K562 (cell line): ENCODE measurements at regions not wholly inside any gene's neighbourhood (a gene's known extent, or its start where the extent isn't known, plus 50 kb on each side); places are given as distances from the start of the nearest gene placed in this dataset.

Experiments used
- ATAC-seq: fragments of 200-7000 bp; cut with Tn5 transposase; 3 replicates; pipeline ENCODE4 v1.9.1; 2020; ENCODE audit warnings: moderate library complexity
- BruUV-seq: library from RNA; stranded (reverse); fragments of 400-500 nt; replicated peaks from 2 replicates; lab custom pipeline; 2021; lab: Mats Ljungman, UMichigan
- CTCF ChIA-PET: fragments of 300-600 bp; formaldehyde crosslinking; extraction: SDS; loops from one replicate; lab custom pipeline; 2021; ENCODE audit warnings: low intra/inter-chr PET ratio; lab: Yijun Ruan, JAX
- POLR2A ChIA-PET: fragments of 300-600, 350-650 bp; sonication (Branson Sonifier 250); formaldehyde crosslinking; extraction: SDS; loops from one replicate; lab custom pipeline; 2021; ENCODE audit warnings: antibody characterized with exemption, inconsistent platforms; lab: Yijun Ruan, JAX
- DNase-seq, 4 experiments: peaks; one replicate each; pipeline versions ENCODE4 v3.0.0 to v3.0.0-alpha.2; 2011 to 2018; ENCODE audit warnings: low spot score in 3 of 4, mixed read lengths in 3 of 4; ENCODE audit errors: extremely low read depth in 1 of 4
- FAIRE-seq: peaks from 2 replicates; lab custom pipeline; 2011; peaks lifted over from hg19 to GRCh38; lab: Jason Lieb, UNC
- H2AFZ ChIP-seq: 2 replicates; pipeline ENCODE4 v1.6.0; 2011; ENCODE audit warnings: low read depth, low read length, control low read depth, inconsistent platforms
- H3K27ac ChIP-seq: fragments of 200-600 bp; 3 replicates; pipeline ENCODE4 v1.8.0; 2011; ENCODE audit warnings: low read depth, mild to moderate bottlenecking, control low read depth, inconsistent platforms, low read length, moderate library complexity, mixed read lengths; ENCODE audit errors: extremely low read depth
- H3K27me3 ChIP-seq, 2 experiments: fragments of 300-600 bp in 1 of 2; 2 replicates in 1 of 2; 3 replicates in 1 of 2; pipeline versions ENCODE4 v1.6.0 to v1.8.0; 2011; ENCODE audit warnings: inconsistent platforms in 2 of 2, low read length in 2 of 2, mild to moderate bottlenecking in 1 of 2, mixed read lengths in 1 of 2, moderate library complexity in 1 of 2; ENCODE audit not compliant: control insufficient read depth in 2 of 2, insufficient read depth in 2 of 2
- H3K36me3 ChIP-seq: fragments of 300-600 bp; 3 replicates; pipeline ENCODE4 v1.8.0; 2011; ENCODE audit warnings: mild to moderate bottlenecking, low read length, inconsistent platforms; ENCODE audit not compliant: control insufficient read depth, insufficient read depth
- H3K4me1 ChIP-seq, 2 experiments: fragments of 200-600 bp in 1 of 2; replicated peaks in 1 of 2; 2 replicates in 1 of 2; 3 replicates in 1 of 2; pipeline versions ENCODE4 v1.5.1 to v1.8.0; 2011; ENCODE audit warnings: inconsistent platforms in 2 of 2, low read length in 2 of 2, mild to moderate bottlenecking in 1 of 2, mixed read lengths in 1 of 2, moderate library complexity in 1 of 2; ENCODE audit not compliant: control insufficient read depth in 2 of 2, insufficient read depth in 2 of 2
- H3K4me2 ChIP-seq: 2 replicates; pipeline ENCODE4 v1.6.1; 2011; ENCODE audit warnings: low read length, control low read depth, inconsistent platforms, mixed read lengths; ENCODE audit not compliant: insufficient read depth
- H3K4me3 ChIP-seq: fragments of 200-600 bp; sonication (generic), shearing (Covaris generic); 2 replicates; pipeline ENCODE4 v1.5.1; 2016; ENCODE audit warnings: control low read depth, inconsistent platforms
- H3K79me2 ChIP-seq: fragments of 200-600 bp; 3 replicates; pipeline ENCODE4 v1.8.0; 2011; ENCODE audit warnings: low read length, inconsistent platforms; ENCODE audit not compliant: control insufficient read depth, insufficient read depth
- H3K9ac ChIP-seq, 2 experiments: 2 replicates each; pipeline versions ENCODE4 v1.6.0 to v1.6.1; 2011; ENCODE audit warnings: low read depth in 2 of 2, low read length in 2 of 2, control low read depth in 1 of 2, inconsistent platforms in 1 of 2, mild to moderate bottlenecking in 1 of 2, mixed read lengths in 1 of 2; ENCODE audit not compliant: insufficient read depth in 1 of 2
- H3K9me1 ChIP-seq: one replicate; pipeline ENCODE4 v1.6.0; 2011; ENCODE audit warnings: inconsistent platforms, mild to moderate bottlenecking, low read length, moderate library complexity; ENCODE audit not compliant: control insufficient read depth, insufficient read depth
- H3K9me3 ChIP-seq: replicated peaks from 2 replicates; pipeline ENCODE4 v1.5.1; 2011; ENCODE audit warnings: low read depth, low read length, inconsistent platforms; ENCODE audit not compliant: control insufficient read depth, insufficient read depth
- H4K20me1 ChIP-seq: replicated peaks from 2 replicates; pipeline ENCODE4 v1.6.1; 2011; ENCODE audit warnings: low read length, inconsistent platforms, mixed read lengths; ENCODE audit not compliant: control insufficient read depth, insufficient read depth
- CREM ChIP-seq: IDR thresholded peaks from 2 replicates; pipeline ENCODE4 v1.6.1; 2014; ENCODE audit warnings: antibody characterized with exemption, low read depth
- FOXA3 ChIP-seq, 2 experiments: fragments of 450-650 bp in 1 of 2; sonication (generic) in 1 of 2; formaldehyde crosslinking; IDR thresholded peaks in 1 of 2; conservative IDR thresholded peaks in 1 of 2; 2 replicates each; pipeline versions ENCODE4 v1.4.0 to v1.8.0; 2020 to 2022; ENCODE audit warnings: mild to moderate bottlenecking in 2 of 2, missing genetic modification reagents in 1 of 2
- GMEB1 ChIP-seq: fragments of 250-450 bp; sonication (Bioruptor Pico); IDR thresholded peaks from 2 replicates; pipeline ENCODE4 v1.4.0; 2020; ENCODE audit warnings: mild to moderate bottlenecking
- MCM2 ChIP-seq: fragments of 450-650 bp; IDR thresholded peaks from 2 replicates; pipeline ENCODE4 v1.6.1; 2017; ENCODE audit warnings: low read depth, mild to moderate bottlenecking
- PATZ1 ChIP-seq: fragments of 250-450 bp; sonication (Bioruptor Pico); IDR thresholded peaks from 2 replicates; pipeline ENCODE4 v1.5.0; 2020; ENCODE audit warnings: mild to moderate bottlenecking, borderline replicate concordance
- SIX5 ChIP-seq, 2 experiments: IDR thresholded peaks; 2 replicates each; pipeline ENCODE4 v1.6.1; 2011; ENCODE audit warnings: low read length in 2 of 2, borderline replicate concordance in 1 of 2, low read depth in 1 of 2, mild to moderate bottlenecking in 1 of 2, moderate library complexity in 1 of 2; ENCODE audit not compliant: insufficient read depth in 1 of 2
- TEAD4 ChIP-seq, 2 experiments: sonication (generic) in 1 of 2; formaldehyde crosslinking in 1 of 2; IDR thresholded peaks; 2 replicates each; pipeline versions ENCODE4 v1.6.1 to v1.8.0; 2012 to 2022; ENCODE audit warnings: borderline replicate concordance in 1 of 2, inconsistent platforms in 1 of 2, low read length in 1 of 2, mild to moderate bottlenecking in 1 of 2, missing genetic modification reagents in 1 of 2
- WGBS: fragments of 100-300 bp; shearing (Covaris generic); methylation state at CpG from one replicate; pipeline ENCODE4 v1.1.6; 2016; ENCODE audit warnings: low coverage, mixed read lengths; ENCODE audit not compliant: insufficient coverage; ENCODE audit errors: missing lambda C conversion rate; 5-methylcytosine and 5-hydroxymethylcytosine counted together
- in situ Hi-C: fragments of 300-500 bp; cut with MboI; formaldehyde crosslinking; loops from 4 replicates; pipeline ENCODE4 v1.15.0; 2018; ENCODE audit warnings: inconsistent platforms, mixed read lengths
- intact Hi-C: fragments of 100-400 bp; cut with micrococcal nuclease; formaldehyde crosslinking; loops from 2 replicates; pipeline ENCODE4 v1.14.2; 2022
- TF ChIP-seq, protein P1 (sequence below): fragments of 450-650 bp; formaldehyde crosslinking; IDR thresholded peaks from 2 replicates; pipeline ENCODE4 v1.4.0; 2020; ENCODE audit warnings: mild to moderate bottlenecking, moderate library complexity
- TF ChIP-seq, protein P2 (sequence below): fragments of 250-450 bp; sonication (Bioruptor Pico); IDR thresholded peaks from 2 replicates; pipeline ENCODE4 v1.5.0; 2021; ENCODE audit warnings: mild to moderate bottlenecking, borderline replicate concordance

- DNase-seq = no peak
- ChIA-PET CTCF (no interaction called here), POLR2A (no interaction called here)
- Histone ChIP-seq H3K27ac (no peak overlapping the region), H3K9me3 (no peaks in the 10 kb centered on the region), H3K9me1 (no peaks in the 10 kb centered on the region), H3K4me3 (no peak overlapping the region), H3K79me2 (no peaks in the 10 kb centered on the region), H3K27me3 (no peaks in the 10 kb centered on the region), H3K4me1 (no peaks in the 10 kb centered on the region), H3K36me3 (no peaks in the 10 kb centered on the region), H2AFZ (no peak overlapping the region), H3K4me2 (no peak overlapping the region), H4K20me1 (no peaks in the 10 kb centered on the region), H3K9ac (no peak overlapping the region)
- intact Hi-C loops = no loop called here
- BruUV-seq = no TSS peak
- FAIRE-seq = no peak
- in situ Hi-C loops = no loop called here
- TF ChIP-seq TEAD4 (IDR thresholded peaks at IDR 0.05; ENCODE audit: low read length) (no peak), TEAD4 (CRISPR knock-in tag; IDR thresholded peaks at IDR 0.05; ENCODE audit: borderline replicate concordance) (no peak), SIX5 (IDR thresholded peaks at IDR 0.05; ENCODE audit: borderline replicate concordance in 1 of 2, insufficient read depth in 1 of 2, low read depth in 1 of 2, low read length in 2 of 2) (no peak), MCM2 (no peak), FOXA3 (CRISPR knock-in tag; conservative IDR thresholded peaks at IDR 0.05 in 1 of 2, IDR thresholded peaks at IDR 0.05 in 1 of 2) (no peak), CREM (no peak), PATZ1 (CRISPR knock-in tag) (no peak), GMEB1 (no peak)
- TF ChIP-seq, protein P1, sequence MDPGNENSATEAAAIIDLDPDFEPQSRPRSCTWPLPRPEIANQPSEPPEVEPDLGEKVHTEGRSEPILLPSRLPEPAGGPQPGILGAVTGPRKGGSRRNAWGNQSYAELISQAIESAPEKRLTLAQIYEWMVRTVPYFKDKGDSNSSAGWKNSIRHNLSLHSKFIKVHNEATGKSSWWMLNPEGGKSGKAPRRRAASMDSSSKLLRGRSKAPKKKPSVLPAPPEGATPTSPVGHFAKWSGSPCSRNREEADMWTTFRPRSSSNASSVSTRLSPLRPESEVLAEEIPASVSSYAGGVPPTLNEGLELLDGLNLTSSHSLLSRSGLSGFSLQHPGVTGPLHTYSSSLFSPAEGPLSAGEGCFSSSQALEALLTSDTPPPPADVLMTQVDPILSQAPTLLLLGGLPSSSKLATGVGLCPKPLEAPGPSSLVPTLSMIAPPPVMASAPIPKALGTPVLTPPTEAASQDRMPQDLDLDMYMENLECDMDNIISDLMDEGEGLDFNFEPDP (CRISPR knock-in tag) = no peak
- TF ChIP-seq, protein P2, sequence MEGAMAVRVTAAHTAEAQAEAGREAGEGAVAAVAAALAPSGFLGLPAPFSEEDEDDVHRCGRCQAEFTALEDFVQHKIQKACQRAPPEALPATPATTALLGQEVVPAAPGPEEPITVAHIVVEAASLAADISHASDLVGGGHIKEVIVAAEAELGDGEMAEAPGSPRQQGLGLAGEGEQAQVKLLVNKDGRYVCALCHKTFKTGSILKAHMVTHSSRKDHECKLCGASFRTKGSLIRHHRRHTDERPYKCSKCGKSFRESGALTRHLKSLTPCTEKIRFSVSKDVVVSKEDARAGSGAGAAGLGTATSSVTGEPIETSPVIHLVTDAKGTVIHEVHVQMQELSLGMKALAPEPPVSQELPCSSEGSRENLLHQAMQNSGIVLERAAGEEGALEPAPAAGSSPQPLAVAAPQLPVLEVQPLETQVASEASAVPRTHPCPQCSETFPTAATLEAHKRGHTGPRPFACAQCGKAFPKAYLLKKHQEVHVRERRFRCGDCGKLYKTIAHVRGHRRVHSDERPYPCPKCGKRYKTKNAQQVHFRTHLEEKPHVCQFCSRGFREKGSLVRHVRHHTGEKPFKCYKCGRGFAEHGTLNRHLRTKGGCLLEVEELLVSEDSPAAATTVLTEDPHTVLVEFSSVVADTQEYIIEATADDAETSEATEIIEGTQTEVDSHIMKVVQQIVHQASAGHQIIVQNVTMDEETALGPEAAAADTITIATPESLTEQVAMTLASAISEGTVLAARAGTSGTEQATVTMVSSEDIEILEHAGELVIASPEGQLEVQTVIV (CRISPR knock-in tag) = no peak
- 0% methylated on average over 5 of the region's 5 CpGs for WGBS
- ATAC-seq = no peak
These were observed 84.8 kb downstream of the AQP4 start for GRCh38 chr18:26780520-26781325.
